AG04449 (cell line): ENCODE measurements at regions not wholly inside any gene's neighbourhood (a gene's known extent, or its start where the extent isn't known, plus 50 kb on each side); places are given as distances from the start of the nearest gene placed in this dataset.

ENCODE experiments used
- CTCF ChIA-PET: fragments of 350-600 bp; formaldehyde crosslinking; extraction: SDS; loops from one replicate; lab custom pipeline; 2021; ENCODE audit warnings: antibody characterized with exemption; lab: Yijun Ruan, JAX
- POLR2A ChIA-PET: fragments of 400-600, 350-600 bp; formaldehyde crosslinking; extraction: SDS; loops from one replicate; lab custom pipeline; 2020; ENCODE audit warnings: antibody characterized with exemption, inconsistent platforms; lab: Yijun Ruan, JAX
- DNase-seq: peaks from one replicate; pipeline ENCODE4 v3.0.0-alpha.2; 2010; ENCODE audit warnings: low read depth, low spot score
- H3K4me3 ChIP-seq: 2 replicates; pipeline ENCODE4 v1.5.1; 2011; ENCODE audit warnings: low read depth, mild to moderate bottlenecking, control low read depth, low read length
- TF ChIP-seq, protein P1 (sequence below): IDR thresholded peaks from one replicate; pipeline ENCODE4 v1.5.1; 2011; ENCODE audit warnings: mild to moderate bottlenecking, moderate library complexity, low read length, control low read depth, inconsistent platforms; ENCODE audit not compliant: insufficient read depth; ENCODE audit errors: missing control alignments

- CTCF ChIA-PET, result no interaction called here
Observed at GRCh38 chr17:65385071-65385470, 176.4 kb downstream of the AXIN2 start.

GRCh38 chr17:65381152-65381551 is 180.3 kb downstream of the AXIN2 start:
- no peak for DNase-seq
- H3K4me3 ChIP-seq, result no peak overlapping the region
- ChIA-PET CTCF (no interaction called here), POLR2A (no interaction called here)
- TF ChIP-seq, protein P1, sequence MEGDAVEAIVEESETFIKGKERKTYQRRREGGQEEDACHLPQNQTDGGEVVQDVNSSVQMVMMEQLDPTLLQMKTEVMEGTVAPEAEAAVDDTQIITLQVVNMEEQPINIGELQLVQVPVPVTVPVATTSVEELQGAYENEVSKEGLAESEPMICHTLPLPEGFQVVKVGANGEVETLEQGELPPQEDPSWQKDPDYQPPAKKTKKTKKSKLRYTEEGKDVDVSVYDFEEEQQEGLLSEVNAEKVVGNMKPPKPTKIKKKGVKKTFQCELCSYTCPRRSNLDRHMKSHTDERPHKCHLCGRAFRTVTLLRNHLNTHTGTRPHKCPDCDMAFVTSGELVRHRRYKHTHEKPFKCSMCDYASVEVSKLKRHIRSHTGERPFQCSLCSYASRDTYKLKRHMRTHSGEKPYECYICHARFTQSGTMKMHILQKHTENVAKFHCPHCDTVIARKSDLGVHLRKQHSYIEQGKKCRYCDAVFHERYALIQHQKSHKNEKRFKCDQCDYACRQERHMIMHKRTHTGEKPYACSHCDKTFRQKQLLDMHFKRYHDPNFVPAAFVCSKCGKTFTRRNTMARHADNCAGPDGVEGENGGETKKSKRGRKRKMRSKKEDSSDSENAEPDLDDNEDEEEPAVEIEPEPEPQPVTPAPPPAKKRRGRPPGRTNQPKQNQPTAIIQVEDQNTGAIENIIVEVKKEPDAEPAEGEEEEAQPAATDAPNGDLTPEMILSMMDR, result no peak

More at GRCh38 chr17:65385071-65385470, 176.4 kb downstream of the AXIN2 start:
- POLR2A ChIA-PET, result no interaction called here
- no peak for DNase-seq
- no peak overlapping the region for H3K4me3 ChIP-seq
- TF ChIP-seq, protein P1, result no peak

DNA sequence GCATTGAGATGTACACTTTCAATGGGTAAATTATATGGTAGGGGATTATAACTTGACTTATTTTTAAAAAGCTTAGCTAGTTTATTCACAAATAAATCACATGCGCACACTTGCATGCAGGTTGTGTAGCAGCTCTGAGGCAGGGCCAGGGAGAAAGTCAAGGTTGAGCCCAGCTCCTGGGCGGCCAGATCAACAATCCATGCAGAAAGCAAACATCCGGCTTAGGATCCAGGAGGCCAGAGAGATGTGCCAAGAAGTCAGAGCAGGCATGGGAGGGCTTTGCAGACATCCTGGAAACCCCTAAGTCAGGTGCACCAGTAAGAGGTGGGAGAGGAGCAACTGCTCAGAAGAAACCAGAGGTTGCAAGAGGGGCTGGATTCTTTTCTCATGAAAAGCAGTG is 186.5 kb downstream of the AXIN2 start:
- ChIA-PET CTCF (no interaction called here), POLR2A (no interaction called here)
- DNase-seq, result no peak
- H3K4me3 ChIP-seq, result no peak overlapping the region
- TF ChIP-seq, protein P1, result no peak

DNA sequence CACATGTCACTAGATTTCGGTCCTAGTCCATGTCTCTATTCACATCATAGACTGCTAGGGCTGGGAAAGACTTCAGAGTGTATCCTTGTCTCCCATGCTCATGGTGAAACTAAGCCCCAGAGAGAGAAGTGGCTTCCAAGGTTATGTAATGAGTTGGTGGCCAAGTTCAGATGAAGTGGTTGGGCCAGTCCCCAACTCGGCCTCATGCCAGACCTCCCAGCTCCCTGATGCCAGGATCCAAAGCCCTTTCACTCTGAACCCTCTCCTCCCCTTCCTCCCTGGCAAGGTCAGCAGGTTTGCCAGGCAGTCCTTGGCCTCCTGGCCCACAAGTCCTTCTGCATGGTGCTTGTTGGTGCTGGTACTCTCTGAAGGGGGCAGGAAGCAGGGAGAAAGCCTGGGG is 189.7 kb downstream of the AXIN2 start:
- TF ChIP-seq, protein P1, result no peak
- ChIA-PET CTCF (no interaction called here), POLR2A (no interaction called here)
- no peak overlapping the region for H3K4me3 ChIP-seq
- DNase-seq, result no peak

GRCh38 chr17:65370669-65371131 is 190.7 kb downstream of the AXIN2 start:
- POLR2A ChIA-PET, result no interaction called here
- DNase-seq, result no peak
- TF ChIP-seq, protein P1, result no peak
- CTCF ChIA-PET, result no interaction called here
- H3K4me3 ChIP-seq, result no peak overlapping the region

DNA sequence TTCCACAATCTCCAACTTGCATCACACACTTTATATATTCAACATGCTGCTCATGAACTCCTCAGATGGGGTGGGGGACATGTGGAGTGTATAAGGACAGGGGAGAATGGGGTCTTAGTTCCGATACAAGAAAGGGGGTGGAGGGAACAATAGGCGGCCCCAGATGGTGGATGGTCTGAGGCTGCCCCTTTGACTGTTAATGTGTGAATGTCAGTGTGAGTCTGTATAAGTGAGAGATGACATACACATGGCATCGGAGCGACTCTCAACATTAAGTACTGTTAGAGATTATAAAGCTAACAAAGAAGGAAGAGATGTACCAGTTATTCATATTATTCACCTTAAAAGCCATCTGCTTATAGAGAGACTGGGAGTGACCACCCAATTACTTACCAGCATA is 193.1 kb downstream of the AXIN2 start:
- TF ChIP-seq, protein P1, result no peak
- ChIA-PET CTCF (no interaction called here), POLR2A (no interaction called here)
- no peak for DNase-seq
- no peak overlapping the region for H3K4me3 ChIP-seq
